Fibroblast of lung (primary cell): ENCODE measurements at regions not wholly inside any gene's neighbourhood (a gene's known extent, or its start where the extent isn't known, plus 50 kb on each side); places are given as distances from the start of the nearest gene placed in this dataset.
A peak's percentile ranks its signal among the peaks of the same experiment; 100 is the strongest.

ENCODE experiments used
- DNase-seq, 2 donors: peaks; one replicate each; pipeline versions ENCODE4 v3.0.0 to v3.0.0-alpha.2; 2010; ENCODE audit warnings: low read depth in 2 of 2
- H2AFZ ChIP-seq: 2 replicates; pipeline ENCODE4 v1.5.1; 2012; ENCODE audit warnings: low read length, control low read depth, inconsistent platforms
- H3K27ac ChIP-seq: 2 replicates; pipeline ENCODE4 v1.5.1; 2011; ENCODE audit warnings: low read length, control low read depth; ENCODE audit not compliant: insufficient read depth
- H3K27me3 ChIP-seq: 2 replicates; pipeline ENCODE4 v1.5.1; 2011; ENCODE audit warnings: mild to moderate bottlenecking, low read length; ENCODE audit not compliant: control insufficient read depth, insufficient read depth
- H3K36me3 ChIP-seq: 2 replicates; pipeline ENCODE4 v1.5.1; 2011; ENCODE audit warnings: low read length; ENCODE audit not compliant: control insufficient read depth, insufficient read depth
- H3K4me1 ChIP-seq: 2 replicates; pipeline ENCODE4 v1.5.1; 2011; ENCODE audit warnings: low read length; ENCODE audit not compliant: control insufficient read depth, insufficient read depth; ENCODE audit errors: extremely low read depth
- H3K4me2 ChIP-seq: 2 replicates; pipeline ENCODE4 v1.5.1; 2011; ENCODE audit warnings: low read length, control low read depth; ENCODE audit not compliant: insufficient read depth; ENCODE audit errors: extremely low read depth
- H3K4me3 ChIP-seq, 4 experiments: fragments of 200-600 bp in 1 of 4; sonication (generic) in 1 of 4; replicated peaks in 1 of 4; 2 replicates each; pipeline ENCODE4 v1.5.1; 2011 to 2016; ENCODE audit warnings: low read length in 4 of 4, low read depth in 3 of 4, mild to moderate bottlenecking in 3 of 4, control low read depth in 2 of 4, inconsistent platforms in 1 of 4, mixed read lengths in 1 of 4; ENCODE audit not compliant: insufficient read depth in 1 of 4; ENCODE audit errors: control extremely low read depth in 1 of 4
- H3K79me2 ChIP-seq: 2 replicates; pipeline ENCODE4 v1.5.1; 2012; ENCODE audit warnings: mild to moderate bottlenecking, low read length, inconsistent platforms; ENCODE audit not compliant: control insufficient read depth, insufficient read depth
- H3K9ac ChIP-seq: 2 replicates; pipeline ENCODE4 v1.5.1; 2011; ENCODE audit warnings: mild to moderate bottlenecking, low read length, control low read depth; ENCODE audit not compliant: insufficient read depth
- H3K9me3 ChIP-seq: 2 replicates; pipeline ENCODE4 v1.5.1; 2012; ENCODE audit warnings: low read depth, low read length; ENCODE audit not compliant: control insufficient read depth, insufficient read depth
- H4K20me1 ChIP-seq: 2 replicates; pipeline ENCODE4 v1.5.1; 2011; ENCODE audit warnings: low read length; ENCODE audit not compliant: control insufficient read depth, insufficient read depth; ENCODE audit errors: extremely low read depth
- CTCF ChIP-seq, 2 donors: IDR thresholded peaks in 1 of 2; conservative IDR thresholded peaks in 1 of 2; 1 replicate in 1 of 2; 2 replicates in 1 of 2; pipeline ENCODE4 v1.5.1; 2011 to 2012; ENCODE audit warnings: low read length in 2 of 2, control low read depth in 1 of 2, inconsistent platforms in 1 of 2, low read depth in 1 of 2, mild to moderate bottlenecking in 1 of 2
- EZH2 ChIP-seq: IDR thresholded peaks from 2 replicates; pipeline ENCODE4 v1.5.1; 2012; ENCODE audit warnings: low read length, control low read depth, mild to moderate bottlenecking; ENCODE audit errors: missing control alignments

DNA sequence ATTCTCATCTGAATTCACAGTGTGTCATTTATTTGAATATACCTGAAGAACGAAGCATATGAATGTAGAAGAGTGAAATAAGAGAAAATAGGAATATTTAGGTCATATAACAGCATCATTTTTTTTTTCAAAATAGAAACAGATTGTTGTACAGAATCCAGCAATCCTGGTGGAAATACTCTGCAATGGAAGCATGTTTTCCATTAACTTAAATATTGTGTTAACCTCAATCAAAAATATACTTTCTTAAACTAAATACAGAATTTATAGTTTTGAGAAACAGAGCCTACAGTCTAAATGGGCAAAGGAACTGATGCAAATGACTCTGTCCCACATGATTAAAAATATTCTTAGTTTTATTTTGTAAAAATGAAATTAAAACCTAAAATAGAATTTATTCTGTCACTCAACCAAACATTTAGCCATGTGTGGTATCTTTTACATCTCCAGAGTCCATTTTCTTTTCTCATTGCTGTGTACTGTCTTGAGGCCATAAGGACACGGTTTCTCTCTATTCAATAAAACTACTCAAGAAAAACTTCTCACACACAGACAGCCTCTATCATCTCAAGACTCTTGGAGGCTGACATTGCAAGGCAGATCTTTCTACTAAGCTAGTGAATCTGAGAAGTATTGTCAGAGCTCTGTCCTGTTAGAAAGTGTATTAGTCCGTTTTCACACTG, 322.6 kb downstream of the LTN1 start:
- H3K9me3 ChIP-seq = no peaks in the 10 kb centered on the region
- no peaks in the 10 kb centered on the region for H3K27me3 ChIP-seq
- H3K4me2 ChIP-seq = no peak overlapping the region
- H3K36me3 ChIP-seq = no peaks in the 10 kb centered on the region
- H3K79me2 ChIP-seq = no peaks in the 10 kb centered on the region
- peaks cover 2% of the 10 kb centered on the region for H3K4me1 ChIP-seq
- no peaks in the 10 kb centered on the region for H4K20me1 ChIP-seq
- TF ChIP-seq EZH2 = no peak
- no peak for TF ChIP-seq CTCF (conservative IDR thresholded peaks at IDR 0.05 in 1 of 2, IDR thresholded peaks at IDR 0.05 in 1 of 2; ENCODE audit: low read depth in 1 of 2, low read length in 2 of 2)
- no peak for DNase-seq
- H3K27ac ChIP-seq = no peak overlapping the region
- H2AFZ ChIP-seq = no peak overlapping the region
- H3K9ac ChIP-seq = no peak overlapping the region
- no peak overlapping the region for H3K4me3 ChIP-seq

DNA sequence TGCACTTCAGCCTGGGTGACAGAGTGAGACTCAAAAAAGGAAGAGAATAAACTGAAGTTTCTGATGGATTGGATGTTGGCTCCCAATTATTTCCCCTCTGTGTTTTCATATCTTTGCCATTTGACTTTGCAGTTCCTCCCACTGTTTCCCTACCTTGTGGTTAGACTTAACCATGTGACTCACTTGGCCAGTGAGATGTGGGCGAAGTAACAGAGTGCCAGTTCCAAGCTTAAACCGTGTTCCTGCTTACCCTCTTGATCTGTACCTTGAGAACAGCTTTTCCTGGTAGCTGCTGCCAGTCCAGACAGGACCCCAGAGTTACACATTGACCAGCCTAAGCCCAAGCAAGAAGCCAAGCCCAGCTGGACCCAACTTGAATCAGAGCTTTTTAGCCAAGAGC, 323.4 kb downstream of the LTN1 start:
- Histone ChIP-seq H3K4me1 (no peaks in the 10 kb centered on the region), H3K4me2 (no peak overlapping the region), H3K9ac (no peak overlapping the region), H3K36me3 (no peaks in the 10 kb centered on the region), H3K79me2 (no peaks in the 10 kb centered on the region), H2AFZ (no peak overlapping the region), H3K27ac (no peak overlapping the region), H4K20me1 (no peaks in the 10 kb centered on the region), H3K9me3 (no peaks in the 10 kb centered on the region), H3K4me3 (no peak overlapping the region), H3K27me3 (no peaks in the 10 kb centered on the region)
- TF ChIP-seq CTCF (conservative IDR thresholded peaks at IDR 0.05 in 1 of 2, IDR thresholded peaks at IDR 0.05 in 1 of 2; ENCODE audit: low read depth in 1 of 2, low read length in 2 of 2) (no peak), EZH2 (no peak)
- peak in 1 of 2 donors; percentile 25 for DNase-seq

GRCh38 chr21:28663754-28664153, 328.9 kb downstream of the LTN1 start:
- no peak for DNase-seq
- Histone ChIP-seq H3K9me3 (no peaks in the 10 kb centered on the region), H3K4me3 (no peak overlapping the region), H3K36me3 (no peaks in the 10 kb centered on the region), H3K9ac (no peak overlapping the region), H2AFZ (no peak overlapping the region), H3K27me3 (no peaks in the 10 kb centered on the region), H3K27ac (no peak overlapping the region), H3K4me2 (no peak overlapping the region), H4K20me1 (no peaks in the 10 kb centered on the region), H3K79me2 (no peaks in the 10 kb centered on the region), H3K4me1 (no peaks in the 10 kb centered on the region)
- TF ChIP-seq EZH2 (no peak), CTCF (conservative IDR thresholded peaks at IDR 0.05 in 1 of 2, IDR thresholded peaks at IDR 0.05 in 1 of 2; ENCODE audit: low read depth in 1 of 2, low read length in 2 of 2) (no peak)
